T-helper 17 cell (primary cell): ENCODE measurements at regions not wholly inside any gene's neighbourhood (a gene's known extent, or its start where the extent isn't known, plus 50 kb on each side); places are given as distances from the start of the nearest gene placed in this dataset.
A peak's percentile ranks its signal among the peaks of the same experiment; 100 is the strongest.
"Not testable (repeated sequence)": the region's sequence is repeated elsewhere in the genome, so short reads cannot be mapped to it uniquely, and the experiment has no call there.

Experiments
- ATAC-seq: fragments of 150-1000 bp; cut with Tn5 transposase; 2 replicates; pipeline ENCODE4 v1.10.0; 2021; ENCODE audit warnings: mild to moderate bottlenecking, moderate library complexity
- DNase-seq, 3 donors: peaks; one replicate each; pipeline versions ENCODE4 v3.0.0 to v3.0.0-alpha.2; 2020 to 2021
- H3K9me3 ChIP-seq: one replicate; pipeline ENCODE4 v1.7.0; 2013; ENCODE audit warnings: low read length, mild to moderate bottlenecking; ENCODE audit not compliant: control insufficient read depth, poor library complexity, severe bottlenecking
- H3K27ac Mint-ChIP-seq: one replicate; pipeline ENCODE4 v1.8.0; 2022; ENCODE audit warnings: mild to moderate bottlenecking, moderate library complexity, mixed read lengths
- H3K27me3 Mint-ChIP-seq: one replicate; pipeline ENCODE4 v1.8.0; 2022; ENCODE audit warnings: mixed read lengths
- H3K36me3 Mint-ChIP-seq: one replicate; pipeline ENCODE4 v1.8.0; 2022; ENCODE audit warnings: low read depth, mixed read lengths
- H3K4me1 Mint-ChIP-seq: one replicate; pipeline ENCODE4 v1.8.0; 2022; ENCODE audit warnings: mild to moderate bottlenecking, mixed read lengths
- H3K4me3 Mint-ChIP-seq: one replicate; pipeline ENCODE4 v1.8.0; 2022; ENCODE audit warnings: mild to moderate bottlenecking, moderate library complexity, mixed read lengths

DNA sequence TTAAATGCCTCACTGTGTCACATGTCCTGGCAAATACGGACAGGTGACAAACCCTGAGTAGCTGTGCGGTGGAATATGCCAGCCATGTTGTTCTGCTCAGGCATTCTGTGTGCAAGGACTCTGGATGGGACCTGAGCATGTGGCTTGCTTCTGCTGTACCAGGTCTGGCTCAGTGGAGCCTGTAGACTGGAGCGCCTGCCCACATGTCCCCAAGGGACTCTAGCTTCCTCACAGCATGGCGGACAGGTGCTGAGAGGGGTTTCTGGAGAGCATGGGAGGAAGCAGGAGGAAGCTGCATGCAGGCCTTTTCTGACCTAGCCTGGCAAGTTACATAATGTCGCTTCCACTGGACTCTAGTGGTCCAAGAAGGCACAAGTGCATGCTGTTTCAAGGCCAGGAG is 96.3 kb downstream of the PLXNA1 start:
- Mint-ChIP-seq H3K27me3 (peaks cover 9% of the 10 kb centered on the region), H3K4me1 (no peaks in the 10 kb centered on the region), H3K36me3 (no peaks in the 10 kb centered on the region), H3K4me3 (no peak overlapping the region), H3K27ac (no peak overlapping the region)
- H3K9me3 ChIP-seq, result no peaks in the 10 kb centered on the region
- ATAC-seq, result no peak
- no peak for DNase-seq

- Mint-ChIP-seq H3K4me1 (peaks cover 2% of the 10 kb centered on the region), H3K27me3 (peaks cover 9% of the 10 kb centered on the region), H3K36me3 (no peaks in the 10 kb centered on the region), H3K4me3 (no peak overlapping the region), H3K27ac (no peak overlapping the region)
- ATAC-seq (no peak), DNase-seq (no peak)
- no peaks in the 10 kb centered on the region for H3K9me3 ChIP-seq
Measured at GRCh38 chr3:127081001-127081720, 98.2 kb downstream of the PLXNA1 start.

DNA sequence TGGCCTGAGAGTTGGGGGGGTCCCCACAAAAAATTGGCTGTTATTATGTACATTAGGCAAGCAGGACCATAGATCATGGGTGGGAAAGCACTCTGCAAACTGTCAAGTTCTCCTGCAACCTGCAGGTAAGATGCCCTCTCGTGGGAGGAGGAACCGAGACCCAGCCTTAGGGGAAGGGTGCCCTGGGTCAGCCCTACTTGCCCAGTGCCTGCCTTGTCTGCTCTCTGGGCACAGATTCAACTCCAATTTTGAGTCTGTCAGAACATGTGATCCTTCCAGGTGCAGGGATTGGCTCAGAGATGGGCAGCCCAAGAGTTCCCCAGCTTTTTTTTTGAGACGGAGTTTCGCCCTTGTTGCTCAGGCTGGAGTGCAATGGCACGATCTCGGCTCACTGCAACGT is 99.2 kb downstream of the PLXNA1 start:
- peaks cover 9% of the 10 kb centered on the region for H3K27me3 Mint-ChIP-seq

GRCh38 chr3:127083778-127084397 is 101.0 kb downstream of the PLXNA1 start:
- H3K4me3 Mint-ChIP-seq, result no peak overlapping the region
- ATAC-seq (no peak), DNase-seq (no peak)
- no peaks in the 10 kb centered on the region for H3K9me3 ChIP-seq
- no peak overlapping the region for H3K27ac Mint-ChIP-seq
- no peaks in the 10 kb centered on the region for H3K36me3 Mint-ChIP-seq
- H3K4me1 Mint-ChIP-seq, result peaks cover 2% of the 10 kb centered on the region
- peaks cover 9% of the 10 kb centered on the region for H3K27me3 Mint-ChIP-seq

More for the DNA sequence above, 99.2 kb downstream of the PLXNA1 start:
- H3K9me3 ChIP-seq, result no peaks in the 10 kb centered on the region
- Mint-ChIP-seq H3K4me1 (peaks cover 2% of the 10 kb centered on the region), H3K36me3 (no peaks in the 10 kb centered on the region), H3K4me3 (no peak overlapping the region), H3K27ac (no peak overlapping the region)
- ATAC-seq (no peak), DNase-seq (no peak)

DNA sequence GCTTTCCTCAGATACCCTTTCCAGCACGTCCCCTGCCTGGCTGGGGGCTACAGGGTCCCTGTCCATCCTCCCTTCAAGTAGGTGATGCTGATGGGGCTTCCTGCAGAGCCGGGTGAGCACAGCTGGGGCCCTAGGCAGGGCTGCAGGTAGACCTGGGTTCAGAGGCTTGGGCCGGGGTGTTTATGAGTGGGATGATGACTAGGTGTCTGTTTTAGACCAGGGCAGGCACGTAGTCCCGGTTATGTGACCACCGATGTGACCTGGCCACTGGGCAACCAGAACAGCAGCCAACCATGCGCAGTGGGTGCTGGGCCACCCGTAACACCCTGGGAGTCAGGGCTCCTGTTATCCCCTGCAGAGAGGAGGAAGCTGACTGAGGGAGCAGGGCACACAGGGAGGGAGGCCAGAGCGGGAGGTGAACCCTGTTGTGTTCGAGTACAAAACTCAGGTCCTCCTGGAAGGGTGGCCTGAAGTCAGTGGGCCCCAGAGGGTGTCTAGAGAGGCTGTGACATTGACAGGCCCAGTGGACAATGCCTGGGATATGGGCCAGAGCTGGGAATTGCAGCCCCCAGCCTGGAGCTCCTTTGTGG is 101.6 kb downstream of the PLXNA1 start:
- Mint-ChIP-seq H3K27ac (no peak overlapping the region), H3K36me3 (no peaks in the 10 kb centered on the region), H3K27me3 (peaks cover 11% of the 10 kb centered on the region), H3K4me3 (no peak overlapping the region), H3K4me1 (peaks cover 2% of the 10 kb centered on the region)
- no peaks in the 10 kb centered on the region for H3K9me3 ChIP-seq
- ATAC-seq (no peak), DNase-seq (no peak)

DNA sequence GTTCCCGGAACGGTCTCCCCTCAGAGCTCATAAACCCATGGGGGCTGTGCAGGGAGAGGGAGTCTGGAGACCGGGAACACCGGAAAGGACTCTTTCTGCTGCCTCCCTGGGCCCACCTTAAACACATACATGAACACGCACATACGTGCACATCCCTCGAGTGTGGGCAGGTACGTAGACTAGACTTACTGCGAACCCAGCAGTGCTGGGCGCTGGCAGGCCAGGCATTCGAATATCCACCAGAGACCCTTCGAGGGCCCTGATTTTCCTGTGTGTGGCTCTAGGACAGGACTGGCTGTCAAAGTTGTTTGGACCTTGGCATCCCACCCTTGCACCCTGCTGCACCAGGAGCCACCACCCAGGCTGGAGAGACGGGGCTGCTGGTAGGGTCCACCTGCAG is 102.7 kb downstream of the PLXNA1 start:
- no peak for DNase-seq
- H3K27ac Mint-ChIP-seq, result no peak overlapping the region
- no peak overlapping the region for H3K4me3 Mint-ChIP-seq
- peaks cover 11% of the 10 kb centered on the region for H3K27me3 Mint-ChIP-seq
- ATAC-seq, result no peak
- H3K4me1 Mint-ChIP-seq, result peaks cover 2% of the 10 kb centered on the region
- no peaks in the 10 kb centered on the region for H3K9me3 ChIP-seq
- H3K36me3 Mint-ChIP-seq, result no peaks in the 10 kb centered on the region

GRCh38 chr3:127086591-127086990 is 103.7 kb downstream of the PLXNA1 start:
- H3K9me3 ChIP-seq, DNase-seq, H3K36me3 Mint-ChIP-seq, H3K27ac Mint-ChIP-seq, ATAC-seq, H3K4me1 Mint-ChIP-seq: not testable (repeated sequence)
- peaks cover 12% of the 10 kb centered on the region for H3K27me3 Mint-ChIP-seq
- H3K4me3 Mint-ChIP-seq, result peak overlapping the region; percentile 36

GRCh38 chr3:127087441-127087840 is 104.5 kb downstream of the PLXNA1 start:
- Mint-ChIP-seq H3K4me1 (peaks cover 2% of the 10 kb centered on the region), H3K27me3 (peaks cover 17% of the 10 kb centered on the region)
- DNase-seq, result no peak

DNA sequence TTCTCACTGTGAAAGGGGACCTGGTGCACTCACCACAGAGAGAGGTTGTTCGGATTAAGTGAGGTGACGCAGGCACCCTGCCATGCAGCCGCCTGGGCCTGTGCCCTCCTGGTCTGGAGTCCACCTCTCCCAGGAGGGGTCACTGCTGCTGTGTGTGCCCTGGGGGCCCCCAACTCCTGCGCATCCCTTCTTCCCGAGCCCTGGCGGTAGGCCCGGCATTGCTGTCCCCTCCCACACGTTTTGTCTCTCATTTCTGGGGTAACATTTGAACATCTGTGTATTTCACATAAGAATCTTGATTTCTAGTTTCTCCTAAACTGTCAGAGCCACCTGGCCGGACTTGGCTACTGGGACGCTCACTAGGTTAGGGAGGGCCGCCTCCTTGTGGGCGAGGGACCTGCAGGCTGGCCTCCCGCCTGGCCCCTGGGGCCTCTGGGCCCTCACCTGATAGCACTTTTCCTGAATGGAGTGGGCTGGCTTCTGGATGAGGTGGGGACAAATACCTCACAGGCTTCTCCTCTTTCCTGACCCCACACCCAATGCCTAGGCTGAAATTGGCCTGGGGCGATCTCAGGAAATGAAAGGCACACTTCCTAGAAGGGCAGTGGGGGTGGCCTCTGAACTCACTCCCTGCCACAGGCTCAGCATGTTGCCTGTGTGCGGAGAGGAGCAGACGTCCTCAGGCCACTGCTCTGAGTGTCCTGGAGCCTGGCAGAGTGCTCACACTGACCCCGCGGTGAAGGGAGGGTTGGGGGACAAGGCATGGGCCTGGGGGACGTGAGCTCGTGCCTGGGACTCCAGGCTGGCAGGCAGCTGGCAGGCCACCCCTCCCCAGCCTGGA is 104.2 kb upstream of the PRR23E start:
- peaks cover 2% of the 10 kb centered on the region for H3K4me1 Mint-ChIP-seq
- ATAC-seq (no peak), DNase-seq (no peak)
- H3K27ac Mint-ChIP-seq, result no peak overlapping the region
- peaks cover 17% of the 10 kb centered on the region for H3K27me3 Mint-ChIP-seq
- no peak overlapping the region for H3K4me3 Mint-ChIP-seq
- no peaks in the 10 kb centered on the region for H3K36me3 Mint-ChIP-seq
- H3K9me3 ChIP-seq, result no peaks in the 10 kb centered on the region

More at GRCh38 chr3:127087441-127087840, 104.5 kb downstream of the PLXNA1 start:
- no peak for ATAC-seq
- Mint-ChIP-seq H3K4me3 (no peak overlapping the region), H3K27ac (no peak overlapping the region), H3K36me3 (no peaks in the 10 kb centered on the region)
- no peaks in the 10 kb centered on the region for H3K9me3 ChIP-seq

GRCh38 chr3:127089486-127090145 is 103.3 kb upstream of the PRR23E start:
- Mint-ChIP-seq H3K4me3 (no peak overlapping the region), H3K27me3 (peaks cover 17% of the 10 kb centered on the region), H3K4me1 (no peaks in the 10 kb centered on the region), H3K36me3 (no peaks in the 10 kb centered on the region), H3K27ac (no peak overlapping the region)
- no peak for ATAC-seq
- DNase-seq, result no peak
- no peaks in the 10 kb centered on the region for H3K9me3 ChIP-seq

GRCh38 chr3:127090218-127091160 is 102.4 kb upstream of the PRR23E start:
- no peak overlapping the region for H3K4me3 Mint-ChIP-seq
- no peaks in the 10 kb centered on the region for H3K36me3 Mint-ChIP-seq
- ATAC-seq (no peak), DNase-seq (no peak)
- no peaks in the 10 kb centered on the region for H3K9me3 ChIP-seq
- peaks cover 17% of the 10 kb centered on the region for H3K27me3 Mint-ChIP-seq
- no peaks in the 10 kb centered on the region for H3K4me1 Mint-ChIP-seq
- no peak overlapping the region for H3K27ac Mint-ChIP-seq

DNA sequence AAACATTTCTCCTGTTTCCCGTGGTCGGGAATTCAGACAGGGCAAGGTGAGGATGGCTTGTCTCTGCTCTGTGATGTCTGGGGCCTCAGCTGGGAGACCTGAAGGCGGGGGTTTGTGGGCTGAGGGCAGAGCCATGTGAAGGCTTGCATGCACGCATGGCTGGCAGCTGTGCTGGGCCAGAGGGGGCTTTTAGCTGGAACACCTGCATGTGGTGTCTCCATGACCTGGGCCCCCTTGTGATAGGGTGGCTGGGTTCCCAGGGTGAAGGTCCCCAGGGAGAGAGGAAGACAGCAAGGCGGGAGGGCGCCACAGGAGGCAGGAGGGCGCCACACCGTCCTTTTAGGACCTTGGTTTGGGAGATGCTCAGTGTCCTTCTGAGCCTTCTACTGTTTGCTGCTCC is 101.6 kb upstream of the PRR23E start:
- no peak overlapping the region for H3K27ac Mint-ChIP-seq
- DNase-seq (no peak), ATAC-seq (no peak)
- H3K9me3 ChIP-seq, result no peaks in the 10 kb centered on the region
- H3K4me1 Mint-ChIP-seq, result no peaks in the 10 kb centered on the region
- no peak overlapping the region for H3K4me3 Mint-ChIP-seq
- peaks cover 17% of the 10 kb centered on the region for H3K27me3 Mint-ChIP-seq
- H3K36me3 Mint-ChIP-seq, result no peaks in the 10 kb centered on the region
